SK-N-SH (cell line): ENCODE measurements at regions not wholly inside any gene's neighbourhood (a gene's known extent, or its start where the extent isn't known, plus 50 kb on each side); places are given as distances from the start of the nearest gene placed in this dataset.

Source experiments
- CTCF ChIP-seq: fragments of 200-600 bp; sonication (generic); IDR thresholded peaks from 2 replicates; pipeline ENCODE4 v1.6.1; 2017; ENCODE audit warnings: antibody characterized with exemption, mild to moderate bottlenecking, moderate library complexity
- REST ChIP-seq: IDR thresholded peaks from 2 replicates; pipeline ENCODE4 v1.6.1; 2012; ENCODE audit warnings: mild to moderate bottlenecking, low read depth, low read length, moderate library complexity

GRCh38 chr7:52838981-52839411 is 196.4 kb upstream of the POM121L12 start:
- TF ChIP-seq REST, result no peak
- TF ChIP-seq CTCF, result no peak
